Activated CD4-positive, alpha-beta T cell treated with anti-CD3 and anti-CD28 coated beads, Interleukin-10, Interleukin-2, amounts not matched to agents 100 ng/mL and 50 ng/mL, durations not matched to agents 16 hours and 8 hours (primary cell): ENCODE measurements at regions not wholly inside any gene's neighbourhood (a gene's known extent, or its start where the extent isn't known, plus 50 kb on each side); places are given as distances from the start of the nearest gene placed in this dataset.
"Not testable (repeated sequence)": the region's sequence is repeated elsewhere in the genome, so short reads cannot be mapped to it uniquely, and the experiment has no call there.

Experiments used
- DNase-seq: peaks from one replicate; pipeline ENCODE4 v3.0.0-alpha.2; 2020

- DNase-seq = no peak
These were observed 86.3 kb downstream of the GYPE start for GRCh38 chr4:143819029-143819428.

- DNase-seq = not testable (repeated sequence)
These were observed 87.5 kb downstream of the GYPE start for GRCh38 chr4:143817866-143818265.

- DNase-seq = not testable (repeated sequence)
These were observed 90.0 kb downstream of the GYPE start for GRCh38 chr4:143815375-143815774.

DNA sequence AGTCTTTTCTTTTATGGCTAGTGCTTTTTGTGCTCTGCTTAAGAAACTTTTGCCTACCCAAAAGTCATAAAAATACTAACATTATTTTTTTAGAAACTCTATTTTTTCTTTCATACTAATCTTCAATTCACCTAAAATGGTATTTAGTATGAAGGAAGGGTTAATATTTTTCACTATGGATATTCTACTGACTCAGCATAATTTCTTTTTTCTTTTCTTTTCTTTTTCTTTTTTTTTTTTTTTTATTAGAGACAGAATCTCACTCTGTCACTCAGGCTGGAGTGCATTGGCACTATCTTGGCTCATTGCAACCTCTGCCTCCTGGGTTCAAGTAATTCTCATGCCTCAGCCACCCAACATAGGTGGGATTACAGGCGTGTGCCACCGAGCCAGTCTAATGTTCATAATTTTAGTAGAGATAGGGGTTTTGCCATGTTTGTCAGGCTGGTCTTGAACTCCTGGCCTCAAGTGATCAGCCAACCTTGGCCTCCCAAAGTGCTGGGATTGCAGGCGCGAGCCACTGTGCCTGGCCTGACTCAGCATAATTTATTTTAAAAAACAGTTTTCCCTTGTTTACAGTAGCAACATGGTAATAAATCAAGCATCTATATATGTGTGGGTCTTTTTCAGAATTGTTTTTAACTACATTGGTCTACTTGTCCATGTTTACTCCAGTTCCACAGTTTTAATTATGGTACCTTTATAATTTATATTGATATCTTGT lies 91.8 kb downstream of the GYPE start:
- not testable (repeated sequence) for DNase-seq

DNA sequence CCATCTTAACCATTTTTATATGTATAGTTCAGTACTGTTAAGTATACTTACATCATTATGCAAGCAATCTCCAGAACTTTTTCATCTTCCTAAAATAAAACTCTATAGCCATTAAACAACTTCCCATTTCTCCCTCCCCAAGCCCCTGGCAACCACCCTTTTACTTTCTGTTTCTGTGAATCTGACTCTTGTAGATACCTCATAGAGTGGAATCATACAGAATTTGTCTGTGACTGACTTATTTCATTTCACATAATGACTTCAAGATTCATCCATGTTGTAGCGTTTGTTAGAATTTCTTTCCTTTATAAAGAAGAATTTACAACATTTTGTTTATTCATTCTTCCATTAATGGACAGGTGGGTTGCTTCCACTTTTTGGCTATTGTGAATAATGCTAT lies 91.2 kb upstream of the FREM3 start:
- not testable (repeated sequence) for DNase-seq

DNA sequence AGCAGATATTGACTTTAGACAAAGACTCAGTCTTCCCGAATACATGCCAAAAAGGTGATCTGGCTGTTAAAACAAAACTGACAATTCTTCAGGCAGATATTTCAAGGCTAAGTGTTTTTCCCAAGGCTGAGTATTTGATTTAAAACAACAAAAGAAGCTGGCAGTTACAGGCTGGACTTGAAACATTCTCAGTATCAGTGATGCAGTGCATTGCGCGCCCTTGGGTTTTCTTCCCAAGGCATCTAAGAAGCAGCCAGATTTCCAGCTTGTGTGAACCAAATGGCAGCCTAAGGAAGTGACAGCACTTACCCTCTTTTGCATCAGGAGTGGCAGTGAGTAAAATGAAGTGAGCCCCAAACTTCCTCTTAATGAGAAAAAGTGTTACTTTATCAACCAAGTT lies 90.0 kb upstream of the FREM3 start:
- DNase-seq = not testable (repeated sequence)

GRCh38 chr4:143789618-143790017 lies 89.1 kb upstream of the FREM3 start:
- DNase-seq = not testable (repeated sequence)

DNA sequence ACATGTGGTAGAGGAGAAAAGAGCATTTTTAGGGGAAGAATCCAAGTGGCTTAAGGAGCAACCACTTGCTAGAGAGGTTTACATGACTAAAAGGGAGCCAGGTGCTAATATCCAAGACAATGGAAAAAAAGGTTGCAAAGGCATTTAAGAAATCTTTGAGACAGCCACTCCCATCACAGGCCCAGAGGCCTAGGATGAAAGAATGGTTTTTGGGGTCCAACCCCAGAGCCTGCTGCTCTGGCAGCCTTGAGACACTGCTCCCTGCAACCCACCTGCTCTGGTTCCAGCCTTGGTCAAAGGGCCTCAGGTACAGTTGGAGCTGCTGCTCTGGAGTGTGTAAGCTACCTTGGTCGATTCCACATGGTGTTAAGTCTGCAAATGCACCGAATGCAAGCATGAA lies 84.1 kb upstream of the FREM3 start:
- no peak for DNase-seq

DNA sequence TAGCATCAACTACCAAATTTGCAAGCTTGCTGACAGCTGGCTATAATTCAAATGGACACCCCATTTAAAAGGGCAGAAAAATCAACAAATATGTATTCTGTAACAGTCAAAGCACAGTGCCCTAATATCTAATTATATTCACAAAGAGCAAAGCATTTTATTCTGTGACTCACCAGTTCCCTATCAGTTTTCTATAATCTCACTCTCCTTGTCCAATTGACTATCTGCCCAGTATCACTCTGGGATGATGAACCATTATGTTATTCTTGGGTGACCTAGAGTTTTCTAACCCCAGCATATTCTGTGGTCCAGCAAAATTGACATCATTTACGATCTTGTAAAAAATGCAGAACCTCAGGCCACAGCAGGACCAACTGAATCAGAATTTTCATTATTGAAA lies 82.0 kb upstream of the FREM3 start:
- no peak for DNase-seq

DNA sequence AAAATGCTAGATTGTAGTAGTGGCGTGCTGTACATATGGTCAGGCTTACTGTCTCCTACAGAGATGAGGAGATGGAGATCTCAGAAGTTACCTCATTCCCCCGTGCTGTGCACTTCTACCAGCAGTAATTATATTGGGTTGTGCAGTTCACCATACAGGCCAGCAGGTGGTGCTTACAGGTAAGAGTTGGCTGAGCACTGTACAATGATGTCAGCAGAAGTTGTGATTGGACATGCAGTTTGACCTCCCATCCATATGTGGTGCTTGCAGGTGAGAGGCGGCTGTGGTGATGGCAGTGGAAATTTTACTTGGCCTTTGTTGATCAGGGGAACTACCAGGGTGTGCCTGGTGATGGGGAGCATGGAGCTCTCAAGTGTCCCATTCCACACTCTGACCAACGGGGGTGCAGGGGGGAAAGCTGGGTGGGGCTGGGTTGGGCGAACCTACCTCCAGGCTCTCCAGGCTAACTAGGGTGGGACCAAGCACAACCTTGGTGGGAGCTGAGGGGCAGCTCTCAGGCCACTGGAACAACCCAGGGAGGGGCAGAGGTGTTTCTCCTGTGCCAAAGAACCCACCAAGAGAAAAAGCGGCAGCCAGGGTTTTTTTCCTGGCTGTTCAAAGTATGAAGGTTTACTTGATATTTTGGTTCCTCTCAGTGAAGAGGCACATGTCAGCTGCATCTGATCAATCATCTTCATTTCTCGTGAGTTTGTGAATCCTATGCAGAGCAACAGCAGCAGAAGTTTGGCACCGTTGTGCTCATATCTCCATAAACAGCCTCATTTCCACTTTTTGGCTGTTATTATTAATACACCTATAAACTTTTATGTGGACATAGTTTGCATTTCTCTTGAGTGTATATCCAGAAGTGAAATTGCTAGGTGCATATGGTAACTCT lies 73.8 kb upstream of the FREM3 start:
- peak; percentile 66 for DNase-seq

DNA sequence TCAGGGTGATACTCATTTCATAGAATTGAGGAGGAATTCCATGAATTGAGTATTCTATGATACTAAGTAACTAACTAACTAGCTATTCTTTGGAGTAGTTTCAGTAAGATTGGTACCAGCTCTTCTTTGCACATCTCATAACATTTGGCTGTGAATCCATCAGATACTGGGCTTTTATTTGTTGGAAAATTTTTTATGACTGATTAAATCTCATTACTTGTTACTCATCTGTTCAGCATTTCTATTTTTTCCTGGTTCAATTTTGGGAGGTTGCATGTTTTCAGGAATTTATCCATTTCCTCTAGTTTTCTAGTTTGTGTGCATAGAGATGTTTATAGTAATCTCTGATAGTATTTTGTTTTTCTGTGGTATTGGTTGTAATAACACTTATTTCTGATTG lies 70.8 kb upstream of the FREM3 start:
- no peak for DNase-seq

DNA sequence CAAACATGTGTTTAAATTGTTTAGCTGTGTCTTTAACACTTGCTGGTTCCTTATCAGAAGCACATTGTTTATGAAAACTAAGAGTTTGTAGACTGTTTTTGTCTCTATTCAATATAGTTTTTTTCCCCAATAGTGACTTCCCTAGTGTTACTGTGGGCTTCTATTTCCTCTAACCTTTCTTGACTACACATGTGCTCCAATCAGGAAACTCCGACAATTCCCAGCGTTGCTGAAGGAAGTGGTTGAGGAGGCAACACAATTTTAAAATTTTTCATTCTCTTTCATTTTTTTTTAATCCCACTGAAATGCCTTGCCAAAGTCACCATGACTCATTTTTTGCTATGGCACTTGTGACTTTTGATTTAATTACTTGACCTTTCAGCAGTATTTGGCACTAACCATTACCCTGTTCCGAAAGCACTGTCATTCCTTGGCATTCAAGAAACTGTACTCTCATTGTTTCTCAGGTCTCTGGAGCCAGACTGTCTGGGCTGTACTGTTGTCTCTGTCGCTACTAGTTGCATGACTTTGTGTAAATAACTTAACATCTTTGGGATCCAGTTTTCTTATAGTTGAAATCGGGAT lies 67.6 kb upstream of the FREM3 start:
- no peak for DNase-seq

DNA sequence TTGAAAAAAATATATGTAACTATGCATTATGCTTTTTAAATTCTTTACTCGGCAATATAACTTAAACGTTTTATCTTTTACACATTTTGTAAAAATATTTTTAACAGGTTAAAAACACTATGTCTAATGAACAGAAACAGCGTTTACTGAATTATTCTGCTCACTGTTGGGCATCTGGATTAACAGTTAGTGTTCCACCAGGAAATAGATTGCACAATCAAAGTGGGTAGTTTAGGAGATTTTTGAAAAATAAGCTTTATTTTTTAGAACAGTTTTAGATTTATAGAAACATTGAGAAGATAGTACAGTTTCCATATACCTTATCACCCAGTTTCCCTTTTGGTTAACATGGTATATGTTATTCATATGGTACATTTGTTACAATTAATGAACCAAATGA lies 63.1 kb upstream of the FREM3 start:
- DNase-seq = no peak

- DNase-seq = no peak
These were observed 62.0 kb upstream of the FREM3 start for GRCh38 chr4:143762511-143762910.
